Muscle of leg (tissue), 3 donors: ENCODE measurements at regions not wholly inside any gene's neighbourhood (a gene's known extent, or its start where the extent isn't known, plus 50 kb on each side); places are given as distances from the start of the nearest gene placed in this dataset.

Experiments used
- DNase-seq: peaks from one replicate; pipeline ENCODE4 v3.0.0; 2013
- H3K27ac ChIP-seq: one replicate; pipeline ENCODE4 v1.5.1; 2013; ENCODE audit warnings: mild to moderate bottlenecking, low read length, control low read depth
- H3K27me3 ChIP-seq: one replicate; pipeline ENCODE4 v1.6.1; 2013; ENCODE audit warnings: low read length; ENCODE audit not compliant: control insufficient read depth, insufficient read depth
- H3K36me3 ChIP-seq: one replicate; pipeline ENCODE4 v1.6.1; 2013; ENCODE audit warnings: low read length; ENCODE audit not compliant: control insufficient read depth, insufficient read depth
- H3K4me1 ChIP-seq: one replicate; pipeline ENCODE4 v1.6.1; 2013; ENCODE audit warnings: low read length; ENCODE audit not compliant: control insufficient read depth, insufficient read depth
- H3K4me3 ChIP-seq: one replicate; pipeline ENCODE4 v1.5.1; 2013; ENCODE audit warnings: low read length, control low read depth
- H3K9me3 ChIP-seq: replicated peaks from 2 replicates; pipeline ENCODE4 v1.6.1; 2013; ENCODE audit warnings: low read depth, low read length; ENCODE audit not compliant: control insufficient read depth
- WGBS: methylation state at CpG from one replicate; pipeline ENCODE4 v1.1.5; 2013; ENCODE audit warnings: missing lambda C conversion rate; ENCODE audit not compliant: insufficient coverage; 5-methylcytosine and 5-hydroxymethylcytosine counted together

DNA sequence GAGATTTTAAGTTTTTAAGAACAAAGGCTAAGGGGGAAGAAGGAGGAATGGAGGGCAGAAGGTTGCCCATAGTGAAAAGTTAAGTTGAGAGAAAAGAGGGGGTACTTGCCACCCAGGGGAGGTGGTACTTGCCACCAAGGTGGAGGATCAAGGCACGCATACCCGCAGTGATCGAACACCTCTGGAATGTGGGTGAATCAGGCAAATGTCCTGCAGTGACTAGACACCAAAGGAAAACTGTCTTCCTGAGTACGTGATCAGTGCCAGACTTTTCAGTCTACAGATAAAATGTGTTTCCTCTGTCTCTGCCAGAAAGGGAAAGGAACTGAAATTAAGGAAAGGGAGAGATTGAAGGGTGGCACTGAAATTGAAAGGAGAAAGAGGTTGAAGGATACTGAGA lies 2285.3 kb downstream of the TP53TG3F start:
- WGBS, result 73% methylated on average over 4 of the region's 4 CpGs
- DNase-seq, result no peak
- H3K9me3 ChIP-seq, result peaks cover 63% of the 10 kb centered on the region
- H3K27me3 ChIP-seq, result no peaks in the 10 kb centered on the region
- no peak overlapping the region for H3K27ac ChIP-seq
- no peak overlapping the region for H3K4me3 ChIP-seq
- no peaks in the 10 kb centered on the region for H3K36me3 ChIP-seq
- no peaks in the 10 kb centered on the region for H3K4me1 ChIP-seq

DNA sequence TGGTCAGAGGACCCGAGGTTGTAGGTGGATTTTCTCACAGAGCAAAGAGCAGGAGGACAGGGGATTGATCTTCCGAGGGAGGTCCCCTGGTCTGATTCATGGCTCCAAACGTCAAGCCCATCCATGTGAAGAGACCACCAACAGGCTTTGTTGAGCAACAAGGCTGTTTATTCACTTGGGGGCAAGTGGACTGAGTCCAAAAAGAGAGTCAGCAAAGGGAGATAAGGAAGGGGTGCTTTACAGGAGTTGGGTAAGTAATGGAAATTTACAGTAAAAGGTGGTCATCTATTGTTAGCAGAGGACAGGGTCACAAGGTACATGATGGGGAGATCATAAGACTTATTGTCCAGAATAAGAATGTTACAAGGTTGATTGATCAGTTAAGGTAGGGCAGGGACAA lies 2285.8 kb downstream of the TP53TG3F start:
- peaks cover 63% of the 10 kb centered on the region for H3K9me3 ChIP-seq
- DNase-seq, result no peak

DNA sequence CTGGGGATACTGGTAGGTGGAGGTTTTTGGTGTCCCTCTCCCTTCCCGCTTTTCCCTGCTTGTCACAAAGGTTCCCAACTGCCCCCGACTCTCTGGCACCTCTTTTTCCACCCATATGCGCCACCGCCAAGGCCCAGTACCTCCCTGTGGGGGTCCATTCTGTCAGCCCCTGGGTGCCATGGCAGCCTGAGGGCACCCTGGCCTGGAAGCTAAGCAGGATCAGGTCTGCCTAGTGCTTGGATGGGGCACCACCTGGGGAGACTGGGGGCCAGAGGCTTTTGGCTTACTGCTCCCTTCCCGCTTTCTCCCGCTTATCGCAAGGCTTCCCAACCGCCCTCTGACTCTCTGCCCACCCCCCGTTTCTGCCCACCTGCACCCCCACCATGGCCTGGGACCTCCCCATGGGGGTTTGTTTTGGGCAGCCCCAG lies 2286.4 kb downstream of the TP53TG3F start:
- 92% methylated on average over 6 of the region's 9 CpGs for WGBS
- Histone ChIP-seq H3K27me3 (no peaks in the 10 kb centered on the region), H3K27ac (no peak overlapping the region), H3K4me3 (no peak overlapping the region), H3K4me1 (no peaks in the 10 kb centered on the region), H3K36me3 (no peaks in the 10 kb centered on the region), H3K9me3 (peaks cover 63% of the 10 kb centered on the region)
- no peak for DNase-seq

More for the DNA sequence above, 2285.8 kb downstream of the TP53TG3F start:
- no peaks in the 10 kb centered on the region for H3K27me3 ChIP-seq
- 49% methylated on average over 3 of the region's 3 CpGs for WGBS
- no peak overlapping the region for H3K4me3 ChIP-seq
- H3K27ac ChIP-seq, result no peak overlapping the region
- H3K36me3 ChIP-seq, result no peaks in the 10 kb centered on the region
- no peaks in the 10 kb centered on the region for H3K4me1 ChIP-seq

DNA sequence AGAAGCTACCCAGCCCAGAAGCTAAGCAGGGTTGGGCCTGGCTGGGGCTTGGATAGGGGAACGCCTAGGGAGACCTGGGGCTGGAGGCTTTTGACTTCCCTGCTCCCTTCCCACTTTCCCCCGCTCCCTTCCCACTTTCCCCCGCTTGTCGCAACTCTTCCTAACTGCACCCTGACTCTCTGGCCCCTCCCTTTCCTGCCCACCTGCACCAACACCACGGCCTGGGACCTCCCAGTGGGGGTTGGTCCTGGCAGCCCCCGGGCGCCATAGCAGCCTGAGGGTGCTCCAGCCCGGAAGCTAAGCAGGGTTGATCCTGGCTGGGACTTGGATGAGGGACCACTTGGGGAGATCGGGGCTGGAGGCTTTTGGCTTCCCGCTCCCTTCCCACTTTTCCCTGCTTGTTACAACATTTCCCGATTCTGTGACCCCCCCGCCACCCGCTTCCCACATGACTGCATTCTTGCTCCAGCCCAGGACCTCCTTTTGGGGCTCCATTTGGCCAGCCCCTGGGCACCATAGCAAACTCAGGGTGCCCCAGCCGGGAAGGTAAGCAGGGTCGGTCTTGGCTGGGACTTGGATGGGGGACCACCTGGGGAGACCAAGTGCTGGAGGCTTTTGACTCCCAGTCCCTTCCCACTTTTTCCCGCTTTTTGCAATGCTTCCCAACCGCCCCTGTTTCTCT lies 2287.0 kb downstream of the TP53TG3F start:
- H3K4me3 ChIP-seq, result no peak overlapping the region
- H3K36me3 ChIP-seq, result no peaks in the 10 kb centered on the region
- H3K27ac ChIP-seq, result no peak overlapping the region
- H3K9me3 ChIP-seq, result peaks cover 63% of the 10 kb centered on the region
- no peak for DNase-seq
- WGBS, result 88% methylated on average over 15 of the region's 17 CpGs
- H3K4me1 ChIP-seq, result no peaks in the 10 kb centered on the region
- no peaks in the 10 kb centered on the region for H3K27me3 ChIP-seq

DNA sequence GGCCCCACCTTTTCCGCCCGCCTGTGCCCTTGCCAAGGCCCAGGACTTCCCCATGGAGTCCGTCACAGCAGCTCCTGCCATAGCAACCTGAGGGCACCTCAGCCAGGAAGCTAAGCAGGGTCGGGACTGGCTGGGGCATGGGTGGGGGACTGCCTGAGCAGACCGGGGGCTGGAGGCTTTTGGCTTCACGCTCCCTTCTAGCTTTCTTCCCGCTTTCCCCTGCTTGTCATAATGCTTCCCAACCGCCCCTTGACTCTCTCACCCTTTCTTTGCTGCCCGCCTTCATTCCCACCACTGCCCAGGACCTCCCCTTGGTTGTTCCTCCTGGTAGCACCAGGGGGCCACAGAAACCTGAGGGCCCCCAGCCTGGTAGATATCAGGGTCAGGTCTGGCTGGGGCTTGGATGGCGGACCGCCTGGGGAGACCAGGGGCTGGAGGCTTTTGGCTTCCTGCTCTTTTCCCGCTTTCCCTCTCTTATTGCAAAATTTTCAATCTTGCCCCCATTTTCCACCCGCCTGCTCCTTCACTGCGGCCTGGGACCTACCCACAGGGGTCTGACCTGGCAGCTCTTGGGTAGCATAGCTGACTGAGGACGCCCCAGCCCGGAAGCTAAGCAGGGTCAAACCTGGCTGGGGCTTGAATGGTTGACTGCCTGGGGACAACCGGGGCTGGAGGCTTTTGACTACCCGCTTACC lies 2287.7 kb downstream of the TP53TG3F start:
- no peak for DNase-seq
- no peaks in the 10 kb centered on the region for H3K4me1 ChIP-seq
- no peaks in the 10 kb centered on the region for H3K36me3 ChIP-seq
- H3K9me3 ChIP-seq, result peaks cover 67% of the 10 kb centered on the region
- H3K27ac ChIP-seq, result no peak overlapping the region
- no peaks in the 10 kb centered on the region for H3K27me3 ChIP-seq
- no peak overlapping the region for H3K4me3 ChIP-seq
- WGBS, result 86% methylated on average over 12 of the region's 18 CpGs

DNA sequence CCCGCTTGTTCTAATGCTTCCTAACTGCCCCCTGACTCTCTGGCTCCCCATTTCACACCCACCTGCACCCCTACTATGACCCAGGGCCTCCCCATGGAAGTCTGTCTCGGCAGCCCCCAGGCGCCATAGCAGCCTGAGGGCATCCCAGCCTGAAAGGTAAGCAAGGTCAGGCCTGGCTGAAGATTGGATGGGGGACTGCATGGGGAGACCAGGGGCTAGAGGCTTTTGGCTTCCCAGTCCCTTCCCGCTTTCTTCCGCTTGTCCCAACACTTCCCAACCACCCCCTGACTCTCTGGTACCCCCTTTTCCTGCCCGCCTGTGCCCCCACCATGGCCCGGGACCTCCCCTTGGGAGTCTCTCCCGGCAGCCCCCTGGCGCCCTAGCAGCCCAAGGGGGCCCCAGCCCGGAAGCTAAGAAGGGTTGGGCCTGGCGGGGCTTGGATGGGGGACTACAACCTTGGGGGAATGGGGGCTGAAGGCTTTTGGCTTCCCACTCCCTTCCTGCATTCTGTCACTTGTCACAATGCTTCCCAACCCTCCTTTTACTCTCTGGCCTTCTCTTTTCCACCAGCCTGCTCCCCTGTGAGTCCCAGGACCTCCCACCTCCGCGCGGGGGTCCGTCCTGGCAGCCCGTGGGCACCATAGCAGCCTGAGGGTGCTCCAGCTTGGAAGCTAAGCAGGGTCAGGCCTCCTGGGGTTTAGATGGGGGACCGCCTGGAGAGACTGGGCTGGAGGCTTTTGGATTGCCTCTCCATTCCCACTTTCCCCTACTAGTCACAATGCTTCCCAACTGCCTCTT lies 2288.4 kb downstream of the TP53TG3F start:
- Histone ChIP-seq H3K4me1 (no peaks in the 10 kb centered on the region), H3K4me3 (no peak overlapping the region), H3K27me3 (no peaks in the 10 kb centered on the region), H3K27ac (no peak overlapping the region), H3K9me3 (peaks cover 74% of the 10 kb centered on the region), H3K36me3 (no peaks in the 10 kb centered on the region)
- no peak for DNase-seq
- WGBS, result 90% methylated on average over 10 of the region's 17 CpGs

DNA sequence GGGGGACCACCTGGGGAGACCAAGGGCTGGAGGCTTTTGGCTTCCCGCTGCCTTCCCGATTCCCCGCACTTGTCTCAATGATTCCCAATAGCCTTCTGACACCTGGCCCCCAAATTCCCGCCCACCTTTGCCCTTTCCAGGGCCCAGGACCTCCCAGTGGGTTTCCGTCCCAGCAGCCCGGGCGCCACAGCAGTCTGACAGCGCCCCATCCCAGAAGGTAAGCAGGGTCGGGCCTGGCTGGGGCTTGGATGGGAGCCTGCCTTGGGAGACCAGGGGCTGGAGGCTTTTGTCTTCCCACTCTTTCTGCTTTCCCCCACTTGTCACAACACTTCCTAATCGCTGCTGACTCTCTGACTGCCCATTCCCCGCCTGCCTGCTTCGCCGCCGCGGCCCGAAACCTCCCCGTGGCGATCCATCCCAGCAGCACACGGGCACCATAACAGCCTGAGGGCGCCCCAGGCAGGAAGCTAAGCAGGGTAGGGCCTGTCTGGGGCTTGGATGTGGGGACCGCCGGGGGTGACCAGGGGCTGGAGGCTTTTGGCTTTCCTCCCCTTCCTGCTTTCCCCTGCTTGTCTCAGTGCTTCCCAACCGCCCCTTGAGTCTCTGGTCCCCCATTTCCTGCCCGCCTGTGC lies 2289.3 kb downstream of the TP53TG3F start:
- DNase-seq, result no peak
- 86% methylated on average over 15 of the region's 24 CpGs for WGBS
- H3K4me1 ChIP-seq, result no peaks in the 10 kb centered on the region
- H3K27me3 ChIP-seq, result no peaks in the 10 kb centered on the region
- no peak overlapping the region for H3K4me3 ChIP-seq
- no peaks in the 10 kb centered on the region for H3K36me3 ChIP-seq
- H3K27ac ChIP-seq, result no peak overlapping the region
- peaks cover 80% of the 10 kb centered on the region for H3K9me3 ChIP-seq

DNA sequence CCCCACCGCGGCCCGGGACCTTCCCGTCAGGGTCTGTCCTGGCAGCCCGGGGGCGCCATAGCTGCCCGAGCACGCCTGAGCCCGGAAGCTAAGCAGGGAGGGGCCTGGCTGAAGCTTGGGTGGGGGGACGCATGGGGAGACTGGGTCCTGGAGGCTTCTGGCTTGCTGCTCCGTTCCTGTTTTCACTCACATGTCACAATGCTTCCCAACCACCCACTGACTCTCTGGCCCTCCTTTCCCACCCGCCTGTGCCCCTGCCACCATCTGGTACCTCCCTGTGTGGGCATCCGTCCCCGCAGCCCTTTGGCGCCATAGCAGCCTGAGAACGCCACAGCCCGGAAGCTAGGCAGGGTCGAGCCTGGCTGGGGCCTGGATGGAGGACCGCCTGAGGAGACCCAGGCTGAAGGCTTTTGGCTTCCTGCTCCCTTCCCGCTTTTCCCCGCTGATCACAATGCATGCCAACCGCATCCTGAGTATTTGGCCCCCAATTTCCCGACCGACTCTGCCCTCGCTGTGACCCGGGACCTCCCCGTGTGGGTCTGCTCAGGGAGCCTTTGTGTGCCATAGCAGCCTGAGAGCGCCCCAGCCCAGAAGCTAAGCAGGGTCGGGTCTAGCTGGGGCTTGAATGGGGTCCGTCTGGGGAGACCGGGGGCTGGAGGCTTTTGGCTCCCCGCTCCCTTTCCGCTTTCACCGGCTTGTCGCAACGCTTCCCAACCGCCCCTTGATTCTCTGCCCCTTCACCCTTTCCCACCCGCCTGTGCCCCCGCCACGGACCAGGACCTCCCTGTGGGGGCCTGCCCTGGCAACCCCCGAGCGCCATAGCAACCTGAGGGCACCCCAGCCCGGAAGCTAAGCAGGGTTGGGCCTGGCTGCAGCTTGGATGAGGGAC lies 2290.1 kb downstream of the TP53TG3F start:
- H3K9me3 ChIP-seq, result peaks cover 86% of the 10 kb centered on the region

DNA sequence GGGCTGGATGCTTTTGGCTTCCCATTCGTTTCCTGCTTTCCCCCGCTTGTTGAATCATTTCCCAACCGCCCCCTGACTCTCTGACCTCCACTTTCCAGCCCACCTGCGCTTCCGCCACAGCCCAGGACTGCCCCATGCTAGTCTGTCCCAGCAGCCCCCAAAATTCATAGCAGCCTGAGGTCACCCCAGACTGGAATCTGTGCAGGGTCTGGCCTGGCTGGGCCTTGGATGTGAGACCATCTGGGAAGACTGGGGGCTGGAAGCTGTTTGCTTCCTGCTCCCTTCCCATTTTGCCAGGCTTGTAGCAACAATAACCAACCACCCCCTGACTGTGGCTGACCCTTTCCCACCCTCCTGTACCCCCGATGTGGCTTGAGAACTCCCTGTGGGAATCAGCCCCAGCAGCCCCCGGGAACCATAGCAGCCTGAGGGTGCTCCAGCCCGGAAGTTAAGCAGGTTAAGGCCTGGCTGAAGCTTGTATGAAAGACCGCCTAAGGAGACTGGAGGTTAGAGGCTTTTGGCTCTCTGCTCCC lies 2290.8 kb downstream of the TP53TG3F start:
- H3K27me3 ChIP-seq, result no peaks in the 10 kb centered on the region

More for the DNA sequence above, 2290.1 kb downstream of the TP53TG3F start:
- WGBS, result 90% methylated on average over 33 of the region's 43 CpGs
- Histone ChIP-seq H3K4me1 (no peaks in the 10 kb centered on the region), H3K36me3 (no peaks in the 10 kb centered on the region), H3K27me3 (no peaks in the 10 kb centered on the region), H3K27ac (no peak overlapping the region), H3K4me3 (no peak overlapping the region)
- DNase-seq, result no peak

More for the DNA sequence above, 2290.8 kb downstream of the TP53TG3F start:
- Histone ChIP-seq H3K9me3 (peaks cover 89% of the 10 kb centered on the region), H3K4me3 (no peak overlapping the region), H3K4me1 (no peaks in the 10 kb centered on the region), H3K36me3 (no peaks in the 10 kb centered on the region), H3K27ac (no peak overlapping the region)
- DNase-seq, result no peak
- WGBS, result 79% methylated on average over 5 of the region's 9 CpGs
